ENCODE measurements at regions not wholly inside any gene's neighbourhood (a gene's known extent, or its start where the extent isn't known, plus 50 kb on each side); places are given as distances from the start of the nearest gene placed in this dataset.
A peak's percentile ranks its signal among the peaks of the same experiment; 100 is the strongest.
"Not testable (repeated sequence)": the region's sequence is repeated elsewhere in the genome, so short reads cannot be mapped to it uniquely, and the experiment has no call there.

DNA sequence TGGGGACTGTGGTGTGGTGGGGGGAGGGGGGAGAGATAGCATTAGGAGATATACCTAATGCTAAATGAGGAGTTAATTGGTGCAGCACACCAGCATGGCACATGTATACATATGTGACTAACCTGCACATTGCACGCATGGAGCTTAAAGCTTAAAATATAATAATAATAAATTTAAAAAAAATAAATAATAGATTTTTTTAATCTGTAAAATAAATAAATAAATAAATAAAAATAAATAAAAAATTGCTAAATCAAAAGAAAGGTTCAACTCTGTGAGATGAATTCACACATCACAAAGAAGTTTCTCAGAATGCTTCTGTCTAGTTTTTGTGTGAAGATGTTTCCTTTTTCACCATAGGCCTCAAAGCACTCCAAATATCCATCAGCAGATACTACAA is 1793.7 kb downstream of the UQCRFS1 start:
- H3K27ac ChIP-seq (ENCODE audit: low read depth in 1 of 2, low read length in 1 of 2); H3K4me3 ChIP-seq; H3K36me3 ChIP-seq (ENCODE audit: control insufficient read depth in 4 of 4, insufficient read depth in 4 of 4, low read length in 4 of 4); ATAC-seq (ENCODE audit: insufficient read depth, low FRiP score); DNase-seq; H3K4me1 ChIP-seq (ENCODE audit: control insufficient read depth in 5 of 5, insufficient read depth in 5 of 5, low read length in 5 of 5); H3K27me3 ChIP-seq (ENCODE audit: control insufficient read depth in 3 of 3, insufficient read depth in 3 of 3, low read length in 2 of 3); H3K9ac ChIP-seq (ENCODE audit: insufficient read depth in 1 of 2, low read length in 2 of 2): not testable (repeated sequence)
- WGBS, 2 donors: 86 to 100% methylated on average over 1 of the region's 1 CpG
- peaks cover 0 to 20% (median 3%) of the 10 kb centered on the region in 4 donors for H3K9me3 ChIP-seq (ENCODE audit: control insufficient read depth in 4 of 4, insufficient read depth in 3 of 4, low read length in 3 of 4)

DNA sequence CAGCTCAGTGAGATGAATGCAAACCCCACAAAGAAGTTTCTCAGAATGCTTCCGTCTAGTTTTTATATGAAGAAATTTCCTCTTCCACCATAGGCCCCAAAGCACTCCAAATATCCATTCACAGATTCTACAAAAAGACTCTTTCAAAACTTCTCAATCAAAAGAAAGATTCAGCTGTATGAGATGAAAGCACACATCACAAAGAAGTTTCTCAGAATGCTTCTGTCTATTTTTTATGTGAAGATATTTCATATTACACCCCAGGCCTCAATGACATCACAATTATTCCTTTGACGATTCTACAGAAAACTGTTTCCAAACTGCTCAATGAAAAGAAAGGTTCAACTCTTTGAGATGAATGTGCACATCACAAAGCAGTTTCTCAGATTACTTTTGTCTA is 1819.4 kb downstream of the UQCRFS1 start:
- Histone ChIP-seq H3K9me3 (ENCODE audit: control insufficient read depth in 4 of 4, insufficient read depth in 3 of 4, low read length in 3 of 4) (peaks cover 0 to 31% (median 14%) of the 10 kb centered on the region in 4 donors), H3K4me1 (ENCODE audit: control insufficient read depth in 5 of 5, insufficient read depth in 5 of 5, low read length in 5 of 5) (no peaks in the 10 kb centered on the region), H3K36me3 (ENCODE audit: control insufficient read depth in 4 of 4, insufficient read depth in 4 of 4, low read length in 4 of 4) (no peaks in the 10 kb centered on the region), H3K27ac (ENCODE audit: low read depth in 1 of 2, low read length in 1 of 2) (no peak overlapping the region), H3K4me3 (no peak overlapping the region), H3K9ac (ENCODE audit: insufficient read depth in 1 of 2, low read length in 2 of 2) (no peak overlapping the region), H3K27me3 (ENCODE audit: control insufficient read depth in 3 of 3, insufficient read depth in 3 of 3, low read length in 2 of 3) (no peaks in the 10 kb centered on the region)
- ATAC-seq (ENCODE audit: insufficient read depth, low FRiP score) (no peak), DNase-seq (no peak)
- 85 to 87% methylated on average over 2 of the region's 2 CpGs for WGBS, 2 donors
- TF ChIP-seq, protein P1, sequence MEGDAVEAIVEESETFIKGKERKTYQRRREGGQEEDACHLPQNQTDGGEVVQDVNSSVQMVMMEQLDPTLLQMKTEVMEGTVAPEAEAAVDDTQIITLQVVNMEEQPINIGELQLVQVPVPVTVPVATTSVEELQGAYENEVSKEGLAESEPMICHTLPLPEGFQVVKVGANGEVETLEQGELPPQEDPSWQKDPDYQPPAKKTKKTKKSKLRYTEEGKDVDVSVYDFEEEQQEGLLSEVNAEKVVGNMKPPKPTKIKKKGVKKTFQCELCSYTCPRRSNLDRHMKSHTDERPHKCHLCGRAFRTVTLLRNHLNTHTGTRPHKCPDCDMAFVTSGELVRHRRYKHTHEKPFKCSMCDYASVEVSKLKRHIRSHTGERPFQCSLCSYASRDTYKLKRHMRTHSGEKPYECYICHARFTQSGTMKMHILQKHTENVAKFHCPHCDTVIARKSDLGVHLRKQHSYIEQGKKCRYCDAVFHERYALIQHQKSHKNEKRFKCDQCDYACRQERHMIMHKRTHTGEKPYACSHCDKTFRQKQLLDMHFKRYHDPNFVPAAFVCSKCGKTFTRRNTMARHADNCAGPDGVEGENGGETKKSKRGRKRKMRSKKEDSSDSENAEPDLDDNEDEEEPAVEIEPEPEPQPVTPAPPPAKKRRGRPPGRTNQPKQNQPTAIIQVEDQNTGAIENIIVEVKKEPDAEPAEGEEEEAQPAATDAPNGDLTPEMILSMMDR (IDR thresholded peaks at IDR 0.05; ENCODE audit: control extremely low read depth, extremely low read depth): no peak

DNA sequence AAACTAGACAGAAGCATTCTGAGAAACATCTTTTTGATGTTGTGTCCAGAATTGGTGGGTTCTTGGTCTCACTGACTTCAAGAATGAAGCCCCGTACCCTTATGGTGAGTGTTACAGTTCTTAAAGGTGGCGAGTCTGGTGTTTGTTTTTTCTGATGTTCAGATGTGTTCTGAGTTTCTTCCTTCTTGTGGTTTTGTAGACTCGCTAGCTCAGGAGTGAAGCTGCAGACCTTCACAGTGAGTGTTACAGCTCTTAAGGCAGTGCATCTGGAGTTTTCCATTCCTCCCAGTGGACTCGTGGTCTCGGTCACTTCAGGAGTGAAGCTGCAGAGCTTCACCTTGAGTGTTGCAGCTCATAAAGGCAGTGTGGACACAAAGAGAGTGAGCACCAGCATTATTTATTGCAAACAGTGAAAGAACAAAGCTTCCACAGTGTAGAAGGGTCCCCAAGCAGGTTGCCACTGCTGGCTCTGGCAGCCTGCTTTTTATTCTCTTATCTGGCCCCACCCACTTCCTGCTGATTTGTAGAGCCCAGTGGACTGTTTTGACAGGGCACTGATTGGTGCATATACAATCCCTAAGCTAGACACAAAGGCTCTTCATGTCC is 1820.8 kb downstream of the UQCRFS1 start:
- H3K4me3 ChIP-seq: no peak overlapping the region
- ATAC-seq (ENCODE audit: insufficient read depth, low FRiP score): peak; percentile 1
- TF ChIP-seq, protein P1 (IDR thresholded peaks at IDR 0.05; ENCODE audit: control extremely low read depth, extremely low read depth): no peak
- no peaks in the 10 kb centered on the region for H3K36me3 ChIP-seq (ENCODE audit: control insufficient read depth in 4 of 4, insufficient read depth in 4 of 4, low read length in 4 of 4)
- H3K27me3 ChIP-seq (ENCODE audit: control insufficient read depth in 3 of 3, insufficient read depth in 3 of 3, low read length in 2 of 3): no peaks in the 10 kb centered on the region
- no peak overlapping the region for H3K27ac ChIP-seq (ENCODE audit: low read depth in 1 of 2, low read length in 1 of 2)
- peak in 1 of 3 donors; percentile 10 for DNase-seq
- 72 to 79% methylated on average over 5 of the region's 5 CpGs for WGBS, 2 donors
- no peaks in the 10 kb centered on the region for H3K4me1 ChIP-seq (ENCODE audit: control insufficient read depth in 5 of 5, insufficient read depth in 5 of 5, low read length in 5 of 5)
- peaks cover 0 to 40% (median 18%) of the 10 kb centered on the region in 4 donors for H3K9me3 ChIP-seq (ENCODE audit: control insufficient read depth in 4 of 4, insufficient read depth in 3 of 4, low read length in 3 of 4)
- no peak overlapping the region for H3K9ac ChIP-seq (ENCODE audit: insufficient read depth in 1 of 2, low read length in 2 of 2)

DNA sequence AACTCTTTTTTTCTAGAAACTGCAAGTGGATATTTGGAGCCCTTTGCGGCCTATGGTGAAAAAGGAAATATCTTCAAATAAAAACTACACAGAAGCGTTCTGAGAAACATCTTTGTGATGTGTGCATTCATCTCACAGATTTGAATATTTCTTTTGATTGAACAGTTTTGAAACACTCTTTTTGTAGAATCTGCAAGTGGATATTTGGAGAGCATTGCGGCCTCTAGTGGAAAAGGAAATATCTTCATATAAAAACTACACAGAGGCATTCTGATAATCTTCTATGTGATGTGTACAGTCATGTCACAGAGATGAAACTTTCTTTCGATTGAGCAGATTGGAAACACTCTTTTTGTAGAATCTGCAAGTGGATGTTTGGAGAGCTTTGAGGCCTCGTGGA is 1833.6 kb downstream of the UQCRFS1 start:
- 49 to 50% methylated on average over 5 of the region's 5 CpGs for WGBS, 2 donors
- ATAC-seq (ENCODE audit: insufficient read depth, low FRiP score); H3K36me3 ChIP-seq (ENCODE audit: control insufficient read depth in 4 of 4, insufficient read depth in 4 of 4, low read length in 4 of 4); DNase-seq; H3K9ac ChIP-seq (ENCODE audit: insufficient read depth in 1 of 2, low read length in 2 of 2); H3K4me1 ChIP-seq (ENCODE audit: control insufficient read depth in 5 of 5, insufficient read depth in 5 of 5, low read length in 5 of 5); H3K27ac ChIP-seq (ENCODE audit: low read depth in 1 of 2, low read length in 1 of 2); H3K4me3 ChIP-seq; H3K27me3 ChIP-seq (ENCODE audit: control insufficient read depth in 3 of 3, insufficient read depth in 3 of 3, low read length in 2 of 3): not testable (repeated sequence)
- peaks cover 0 to 33% (median 13%) of the 10 kb centered on the region in 4 donors for H3K9me3 ChIP-seq (ENCODE audit: control insufficient read depth in 4 of 4, insufficient read depth in 3 of 4, low read length in 3 of 4)

DNA sequence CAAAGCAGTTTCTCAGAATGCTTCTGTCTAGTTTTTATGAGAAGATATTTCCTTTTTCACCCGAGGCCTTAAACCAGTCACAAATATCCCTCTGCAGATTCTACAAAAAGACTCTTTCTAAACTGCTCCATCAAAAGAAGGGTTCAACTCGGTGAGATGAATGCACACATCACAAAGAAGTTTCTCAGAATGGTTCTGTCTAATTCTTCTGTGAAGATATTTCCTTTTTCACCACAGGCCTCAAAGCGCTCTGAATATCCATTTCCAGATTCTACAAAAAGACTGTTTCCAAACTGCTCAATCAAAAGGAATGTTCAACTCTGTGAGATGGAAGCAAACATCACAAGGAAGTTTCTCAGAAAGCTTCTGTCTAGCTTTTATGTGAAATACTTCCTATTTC is 1843.3 kb downstream of the UQCRFS1 start:
- not testable (repeated sequence) for H3K9ac ChIP-seq (ENCODE audit: insufficient read depth in 1 of 2, low read length in 2 of 2); H3K4me1 ChIP-seq (ENCODE audit: control insufficient read depth in 5 of 5, insufficient read depth in 5 of 5, low read length in 5 of 5); H3K4me3 ChIP-seq; H3K27ac ChIP-seq (ENCODE audit: low read depth in 1 of 2, low read length in 1 of 2); H3K36me3 ChIP-seq (ENCODE audit: control insufficient read depth in 4 of 4, insufficient read depth in 4 of 4, low read length in 4 of 4); DNase-seq; ATAC-seq (ENCODE audit: insufficient read depth, low FRiP score); H3K27me3 ChIP-seq (ENCODE audit: control insufficient read depth in 3 of 3, insufficient read depth in 3 of 3, low read length in 2 of 3)
- peaks cover 0 to 57% (median 11%) of the 10 kb centered on the region in 4 donors for H3K9me3 ChIP-seq (ENCODE audit: control insufficient read depth in 4 of 4, insufficient read depth in 3 of 4, low read length in 3 of 4)
- WGBS, 2 donors: 30 to 50% methylated on average over 3 of the region's 3 CpGs

DNA sequence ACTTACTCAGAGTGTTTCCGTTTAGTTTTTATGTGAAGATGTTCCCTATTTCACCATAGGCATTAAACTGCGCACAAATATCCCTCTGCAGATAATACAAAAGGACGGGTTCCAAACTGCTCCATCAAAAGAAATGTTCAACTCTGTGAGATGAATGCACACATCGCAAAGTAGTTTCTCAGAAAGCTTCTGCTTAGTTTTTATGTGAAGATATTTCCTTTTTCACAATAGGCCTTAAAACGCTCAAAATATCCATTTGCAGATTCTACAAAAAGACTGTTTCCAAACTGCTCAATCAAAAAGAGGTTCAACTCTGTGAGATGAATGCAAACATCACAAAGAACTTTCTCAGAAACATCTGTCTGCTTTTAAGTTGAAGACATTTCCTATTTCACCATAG is 1850.5 kb downstream of the UQCRFS1 start:
- H3K4me1 ChIP-seq (ENCODE audit: control insufficient read depth in 5 of 5, insufficient read depth in 5 of 5, low read length in 5 of 5); H3K36me3 ChIP-seq (ENCODE audit: control insufficient read depth in 4 of 4, insufficient read depth in 4 of 4, low read length in 4 of 4); H3K4me3 ChIP-seq; H3K27me3 ChIP-seq (ENCODE audit: control insufficient read depth in 3 of 3, insufficient read depth in 3 of 3, low read length in 2 of 3); H3K27ac ChIP-seq (ENCODE audit: low read depth in 1 of 2, low read length in 1 of 2); H3K9ac ChIP-seq (ENCODE audit: insufficient read depth in 1 of 2, low read length in 2 of 2); DNase-seq; ATAC-seq (ENCODE audit: insufficient read depth, low FRiP score): not testable (repeated sequence)
- peaks cover 0 to 68% (median 17%) of the 10 kb centered on the region in 4 donors for H3K9me3 ChIP-seq (ENCODE audit: control insufficient read depth in 4 of 4, insufficient read depth in 3 of 4, low read length in 3 of 4)
- WGBS, 2 donors: 46 to 58% methylated on average over 5 of the region's 5 CpGs

DNA sequence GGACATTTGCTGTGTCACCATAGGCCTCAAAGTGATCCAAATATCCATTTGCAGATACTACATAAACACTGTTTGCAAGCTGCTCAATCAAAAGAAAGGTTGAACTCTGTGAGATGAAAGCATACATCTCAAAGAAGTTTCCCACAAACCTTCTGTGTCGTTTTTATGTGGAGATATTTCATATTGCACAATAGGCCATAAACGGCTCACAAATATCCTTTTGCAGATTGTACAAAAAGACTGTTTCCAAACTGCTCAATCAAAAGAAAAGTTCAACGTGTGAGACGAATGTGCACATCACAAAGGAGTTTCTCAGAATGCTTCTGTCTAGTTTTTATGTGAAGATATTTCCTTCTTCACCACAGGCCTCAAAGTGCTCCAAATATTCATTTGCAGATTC is 1857.4 kb downstream of the UQCRFS1 start:
- not testable (repeated sequence) for H3K27ac ChIP-seq (ENCODE audit: low read depth in 1 of 2, low read length in 1 of 2); ATAC-seq (ENCODE audit: insufficient read depth, low FRiP score); H3K36me3 ChIP-seq (ENCODE audit: control insufficient read depth in 4 of 4, insufficient read depth in 4 of 4, low read length in 4 of 4); H3K9ac ChIP-seq (ENCODE audit: insufficient read depth in 1 of 2, low read length in 2 of 2); H3K4me1 ChIP-seq (ENCODE audit: control insufficient read depth in 5 of 5, insufficient read depth in 5 of 5, low read length in 5 of 5); H3K27me3 ChIP-seq (ENCODE audit: control insufficient read depth in 3 of 3, insufficient read depth in 3 of 3, low read length in 2 of 3); DNase-seq; H3K4me3 ChIP-seq
- 39 to 47% methylated on average over 4 of the region's 4 CpGs for WGBS, 2 donors
- peaks cover 0 to 97% (median 20%) of the 10 kb centered on the region in 4 donors for H3K9me3 ChIP-seq (ENCODE audit: control insufficient read depth in 4 of 4, insufficient read depth in 3 of 4, low read length in 3 of 4)
